ENCODE measurements at regions not wholly inside any gene's neighbourhood (a gene's known extent, or its start where the extent isn't known, plus 50 kb on each side); places are given as distances from the start of the nearest gene placed in this dataset.

GRCh38 chr16:86846136-86846535 lies 267.8 kb downstream of the FOXL1 start:
- TF ChIP-seq CTCF (IDR thresholded peaks at IDR 0.05; ENCODE audit: low read length) (no peak), EZH2 (optimal IDR thresholded peaks at IDR 0.05; ENCODE audit: low read depth, low read length) (no peak)
